ENCODE measurements at regions not wholly inside any gene's neighbourhood (a gene's known extent, or its start where the extent isn't known, plus 50 kb on each side); places are given as distances from the start of the nearest gene placed in this dataset.

- DNase-seq: peak; percentile 73
These were observed 95.6 kb upstream of the ZNF608 start for GRCh38 chr5:124841829-124842712.

DNA sequence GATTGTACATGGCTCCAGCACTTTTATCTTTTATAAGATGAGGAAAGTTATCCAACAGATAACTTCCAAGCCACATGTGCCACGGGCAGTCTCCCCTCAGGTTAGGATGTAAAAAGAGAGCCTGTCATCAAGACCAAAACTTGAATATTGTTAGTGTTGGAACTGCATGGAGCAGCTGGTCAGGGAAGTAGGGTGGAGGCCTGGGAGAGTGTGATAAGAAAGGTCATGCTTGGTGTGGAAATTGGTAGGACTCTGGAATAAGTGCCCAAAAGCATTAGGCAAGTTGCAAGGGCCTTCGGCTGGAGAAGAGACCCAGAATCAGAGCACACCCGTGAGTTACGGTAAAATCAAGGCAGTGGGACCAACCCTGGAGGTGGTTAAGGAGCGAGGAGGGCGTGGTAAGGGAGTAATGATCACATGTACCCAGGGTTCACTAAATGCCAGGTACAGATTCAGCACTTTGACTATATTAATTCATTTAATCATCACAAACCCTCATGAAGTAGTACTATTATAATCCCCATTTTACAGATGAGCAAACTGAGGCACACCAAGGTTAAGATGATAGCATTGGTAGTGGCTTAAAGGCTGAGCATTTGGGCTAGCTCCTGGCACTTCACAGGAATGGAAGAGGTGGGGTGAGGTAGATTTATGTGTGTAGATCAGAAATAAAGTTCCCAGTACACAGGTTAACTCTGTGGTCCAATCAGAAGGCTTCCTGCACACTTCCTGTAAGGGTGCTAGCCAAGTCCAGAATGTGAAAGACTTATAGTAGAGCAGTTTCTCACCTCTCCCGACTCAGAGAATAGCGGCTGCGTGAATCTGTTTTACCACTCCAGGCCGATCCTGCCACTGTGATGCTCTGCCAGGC is 96.5 kb upstream of the ZNF608 start:
- no peak for DNase-seq

- DNase-seq: no peak
These were observed 97.1 kb upstream of the ZNF608 start for GRCh38 chr5:124843596-124843899.

DNA sequence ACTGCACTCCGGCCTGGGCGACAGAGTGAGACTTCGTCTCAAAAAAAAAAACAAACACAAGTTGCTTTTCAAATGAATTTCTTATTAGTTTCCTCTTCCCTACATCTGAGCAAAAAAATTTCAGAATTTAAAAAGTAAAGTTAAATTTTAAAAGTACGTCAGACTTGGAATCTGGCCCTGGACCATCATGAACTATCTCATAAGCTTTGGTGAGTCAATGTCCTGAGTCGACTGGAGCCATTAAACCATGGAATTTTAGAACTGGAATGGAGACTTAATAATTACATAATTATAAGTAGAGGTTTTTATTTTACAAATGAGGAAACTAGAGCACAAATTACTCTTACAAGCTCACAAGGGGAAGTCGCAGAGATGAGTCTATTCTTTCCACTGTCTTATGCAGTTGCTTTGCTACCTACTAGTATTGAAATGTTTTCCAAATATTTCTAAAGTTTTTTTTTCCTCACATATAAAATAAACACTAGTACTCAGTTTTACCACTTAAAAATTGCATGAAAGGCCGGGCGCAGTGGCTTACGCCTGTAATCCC is 98.0 kb upstream of the ZNF608 start:
- DNase-seq: no peak

DNA sequence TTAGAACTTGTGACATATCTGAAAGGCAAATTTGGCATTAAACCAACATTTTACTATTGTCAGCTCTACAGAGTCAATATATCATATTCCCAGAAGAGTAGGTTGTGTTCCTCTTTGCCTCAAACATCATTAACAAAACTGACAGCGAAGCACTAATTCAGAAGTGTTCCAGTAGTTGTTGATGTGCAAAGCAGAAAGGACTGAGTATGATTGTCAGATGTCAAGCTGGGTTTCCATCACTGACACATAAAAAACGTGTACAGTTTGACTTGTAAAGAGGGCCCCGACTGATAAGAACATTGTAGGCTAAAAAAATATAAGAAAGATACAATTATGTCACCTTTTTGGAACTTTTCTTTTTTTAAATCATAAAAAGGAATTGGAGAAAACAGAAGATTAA is 101.5 kb upstream of the ZNF608 start:
- DNase-seq: no peak

DNA sequence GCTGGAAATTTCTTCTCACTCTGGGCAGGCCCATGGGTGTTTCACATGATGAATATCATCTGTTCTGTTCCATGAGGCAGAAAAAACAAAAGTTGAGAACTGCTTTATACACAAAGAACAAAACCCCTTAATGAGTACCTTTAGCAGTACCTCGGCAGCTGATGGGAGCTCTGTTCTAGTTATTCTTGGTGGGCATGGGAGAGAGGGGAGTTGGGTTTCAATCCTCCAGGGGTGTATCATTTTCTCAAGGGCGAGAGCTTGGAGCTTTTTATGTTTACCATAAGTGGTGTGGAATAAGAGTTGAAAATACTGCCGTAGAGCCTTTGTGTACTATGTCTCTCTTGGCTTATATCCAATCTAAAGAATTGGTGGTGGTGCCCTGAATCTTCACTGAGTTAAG is 103.3 kb upstream of the ZNF608 start:
- DNase-seq: no peak

GRCh38 chr5:124856726-124857125 is 110.3 kb upstream of the ZNF608 start:
- no peak for DNase-seq

DNA sequence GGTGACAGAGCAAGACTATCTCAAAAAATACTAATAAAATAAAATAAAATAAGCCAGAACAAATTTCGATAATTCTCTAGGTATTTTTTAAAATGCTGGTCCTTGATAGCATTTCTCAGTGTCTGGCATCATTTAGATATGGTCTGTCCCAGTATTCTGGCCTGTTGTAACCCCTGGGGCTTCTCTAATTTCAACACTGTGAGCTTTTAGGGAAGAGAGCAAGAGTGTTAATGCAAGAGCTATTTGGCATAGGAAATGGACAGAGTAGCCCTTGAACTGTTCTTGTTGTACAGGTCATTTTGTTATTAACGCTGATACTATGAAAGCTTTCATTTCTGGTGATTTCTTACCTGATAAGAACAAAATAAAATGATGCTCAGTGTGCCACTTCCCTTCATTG is 112.2 kb upstream of the ZNF608 start:
- DNase-seq: no peak

GRCh38 chr5:124859027-124859426 is 112.6 kb upstream of the ZNF608 start:
- DNase-seq: peak; percentile 71

DNA sequence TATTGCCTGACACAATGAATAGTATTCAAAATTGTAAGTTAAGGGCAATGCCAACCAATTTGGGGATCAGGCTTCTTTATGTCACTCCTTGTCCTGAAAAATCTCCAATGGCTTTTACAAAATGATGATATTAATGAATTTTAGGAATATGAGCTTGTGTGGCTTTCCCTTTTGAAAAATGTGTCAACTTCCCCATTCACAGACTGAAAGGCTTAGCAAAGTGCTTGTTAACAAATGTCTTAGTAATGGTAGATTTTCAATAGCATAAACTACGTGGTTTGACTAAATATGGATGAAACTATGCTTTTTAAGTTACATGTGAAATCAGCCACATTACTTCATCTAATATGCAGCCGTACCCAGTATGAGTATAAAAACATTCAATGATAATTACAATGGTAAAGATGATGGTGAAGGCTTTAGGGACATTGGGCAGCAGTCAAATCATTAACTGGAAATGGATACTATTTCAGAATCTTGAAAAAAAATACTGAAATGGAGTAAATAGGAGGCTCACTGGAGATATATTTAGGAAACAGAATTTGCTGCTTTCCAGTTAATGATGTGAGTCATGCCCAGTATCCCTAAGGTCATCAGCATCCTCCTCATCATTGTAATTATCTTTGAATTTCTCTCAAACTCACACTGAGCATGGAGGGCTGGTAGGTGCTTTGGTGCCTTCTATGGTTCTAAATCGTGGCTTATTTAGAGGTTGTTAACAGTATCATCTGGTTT is 113.3 kb upstream of the ZNF608 start:
- DNase-seq: no peak

DNA sequence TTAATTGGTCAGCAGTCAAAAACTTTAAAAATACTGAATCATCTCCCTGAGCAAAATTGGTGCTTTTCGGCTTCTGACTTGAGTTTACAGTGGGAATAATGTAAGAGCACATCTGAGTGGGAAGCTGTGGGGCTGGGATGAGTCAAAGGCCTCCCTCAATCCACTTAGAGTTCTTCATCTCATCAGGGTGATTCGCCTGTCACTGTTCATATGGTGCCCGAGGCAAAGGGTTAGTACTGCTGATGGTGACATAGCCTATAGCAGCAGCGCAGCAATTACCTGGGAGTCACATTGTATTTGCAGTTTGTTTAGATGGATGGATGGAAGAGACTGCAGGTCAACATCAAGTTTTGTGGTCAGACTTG is 113.8 kb upstream of the ZNF608 start:
- DNase-seq: no peak

DNA sequence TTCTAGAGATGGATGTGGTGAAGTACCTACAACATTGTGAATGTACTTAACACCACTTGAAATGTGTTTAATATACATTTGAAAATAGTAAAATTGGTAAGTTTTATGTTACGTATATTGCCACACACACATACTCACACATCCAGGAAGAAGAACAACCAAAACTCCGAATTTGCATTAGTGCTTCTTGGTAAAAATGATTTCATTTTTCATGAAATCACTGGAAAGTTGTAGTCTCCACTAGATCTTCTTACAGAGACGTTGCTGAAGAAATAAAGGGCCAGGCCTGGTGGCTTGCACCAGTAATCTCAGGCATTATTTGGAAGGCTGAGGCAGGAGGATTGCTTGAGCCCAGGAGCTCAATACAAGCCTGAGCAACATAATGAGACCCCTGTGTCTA is 118.6 kb upstream of the ZNF608 start:
- no peak for DNase-seq

DNA sequence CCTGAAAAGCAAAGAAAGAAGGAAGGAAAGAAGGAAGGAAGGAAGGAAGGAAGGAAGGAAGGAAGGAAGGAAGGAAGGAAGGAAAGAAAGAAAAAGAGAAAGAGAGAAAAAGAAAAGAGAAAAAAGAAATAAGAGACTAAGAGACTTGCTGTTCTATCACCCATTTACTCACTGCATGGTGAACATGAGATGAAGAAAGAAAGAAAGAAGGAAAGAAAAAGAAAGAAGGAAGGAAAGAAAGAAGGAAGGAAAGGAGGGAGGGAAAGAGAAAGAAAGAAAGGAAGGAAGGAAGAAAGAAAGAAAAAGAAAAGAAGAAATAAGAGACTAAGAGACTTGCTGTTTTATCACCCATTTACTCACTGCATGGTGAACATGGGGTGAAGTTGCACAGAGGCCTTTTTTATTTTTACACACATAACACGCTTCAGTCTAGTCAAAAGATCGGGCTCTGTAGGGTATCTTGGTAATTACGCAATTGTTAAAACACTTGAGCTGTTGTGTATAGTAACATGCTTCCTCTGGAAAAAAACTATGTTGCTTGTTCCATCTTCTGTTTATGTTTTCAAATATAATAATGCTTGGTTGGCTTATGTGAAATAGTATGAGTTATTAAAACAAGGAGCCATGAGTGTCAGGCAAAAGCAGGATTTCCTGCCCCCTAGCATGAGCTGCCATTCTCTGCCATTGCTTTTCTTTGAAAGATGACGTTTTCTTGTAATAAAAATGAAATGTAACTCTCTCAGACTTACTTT is 119.3 kb upstream of the ZNF608 start:
- peak; percentile 33 for DNase-seq

DNA sequence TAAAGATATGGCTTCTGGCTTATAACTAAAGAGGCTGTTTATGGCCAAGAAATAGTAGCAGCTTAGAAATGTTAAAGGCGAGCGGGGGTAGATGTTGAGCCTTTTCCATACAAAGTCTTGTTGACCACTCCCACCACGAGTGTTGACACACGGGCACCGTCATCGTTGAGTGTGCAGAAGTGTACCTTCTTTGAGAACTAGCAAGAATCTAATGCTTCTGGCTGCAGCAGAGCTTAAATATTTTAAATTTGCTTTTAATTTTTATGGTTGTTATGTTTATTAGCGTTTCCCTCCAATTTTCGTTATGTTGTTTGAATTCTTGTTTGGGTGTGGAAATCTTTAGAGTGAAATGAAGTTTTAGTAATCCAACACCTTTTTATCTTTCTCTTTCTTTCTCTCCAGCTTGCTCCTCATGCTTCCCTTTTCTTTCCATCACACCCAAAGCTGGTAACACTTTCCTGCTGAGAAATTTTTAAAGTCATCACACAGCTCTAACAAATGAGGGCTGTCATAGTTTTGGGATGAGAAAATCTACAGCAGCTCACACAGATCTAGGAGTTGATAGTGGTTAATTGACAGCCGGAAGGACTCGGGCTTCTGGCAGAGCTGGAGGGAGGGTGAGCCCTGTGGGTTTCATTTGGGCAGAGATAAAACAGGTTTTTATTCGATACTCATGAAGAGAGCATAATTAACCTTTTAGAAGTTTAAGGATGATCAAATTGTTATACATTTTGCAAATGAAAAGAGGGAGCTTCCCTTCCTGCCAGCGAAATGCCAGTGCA is 120.1 kb upstream of the ZNF608 start:
- peak; percentile 77 for DNase-seq

DNA sequence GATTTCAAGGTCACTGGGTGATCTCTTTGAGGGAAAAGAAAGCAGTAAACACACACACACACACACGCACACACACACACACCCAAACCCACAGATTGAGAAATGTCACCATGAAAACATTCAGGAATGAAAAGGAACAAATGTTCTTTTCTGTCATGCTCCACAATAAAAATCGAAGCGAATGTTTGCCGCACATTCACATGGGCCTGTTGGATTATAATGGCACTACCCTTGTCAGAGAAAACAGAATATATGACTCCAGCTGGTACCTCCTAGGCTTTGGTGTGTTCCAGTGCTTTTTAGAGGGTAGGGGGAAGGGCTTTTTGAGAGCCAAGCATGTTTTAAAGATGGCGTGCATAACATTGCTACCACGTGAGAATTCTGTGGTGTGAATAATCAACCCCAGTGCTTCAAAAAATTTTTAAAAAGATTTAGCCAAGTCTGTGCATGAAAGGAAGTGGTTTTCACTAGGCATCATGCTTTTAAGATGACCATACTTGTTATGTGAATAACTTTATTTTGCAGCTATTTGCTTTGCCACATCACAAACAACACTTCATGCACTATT is 120.8 kb upstream of the ZNF608 start:
- peak; percentile 97 for DNase-seq

GRCh38 chr5:124868676-124869075 is 122.2 kb upstream of the ZNF608 start:
- DNase-seq: peak; percentile 35

DNA sequence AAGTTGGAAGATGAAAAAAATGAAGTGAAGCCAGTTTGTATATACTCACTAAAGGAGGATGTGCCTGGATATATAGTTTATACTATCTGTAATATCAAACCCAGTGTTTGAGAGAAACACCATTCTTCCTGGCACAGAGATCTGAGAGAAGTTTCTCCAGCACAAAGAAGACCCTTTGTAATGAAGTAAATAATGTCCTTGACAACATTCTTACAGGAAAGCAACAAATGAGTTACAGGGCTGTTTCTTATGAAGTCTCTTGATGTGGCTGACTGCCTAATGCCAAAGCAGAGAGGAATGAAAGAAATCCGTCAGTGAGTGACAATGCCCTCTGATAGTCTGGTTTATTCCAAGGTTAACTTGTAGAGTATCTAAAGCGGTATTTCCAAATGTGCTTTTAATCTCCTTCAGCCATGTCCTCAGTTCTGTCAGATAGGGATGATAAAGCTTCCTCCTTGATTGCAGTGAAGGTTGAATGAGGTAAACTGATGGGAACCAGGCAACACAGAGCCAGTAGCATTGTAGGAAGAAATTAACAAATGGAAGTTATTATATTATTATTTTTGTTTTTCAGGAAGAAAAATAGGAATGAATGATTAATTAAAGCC is 123.1 kb upstream of the ZNF608 start:
- DNase-seq: no peak

DNA sequence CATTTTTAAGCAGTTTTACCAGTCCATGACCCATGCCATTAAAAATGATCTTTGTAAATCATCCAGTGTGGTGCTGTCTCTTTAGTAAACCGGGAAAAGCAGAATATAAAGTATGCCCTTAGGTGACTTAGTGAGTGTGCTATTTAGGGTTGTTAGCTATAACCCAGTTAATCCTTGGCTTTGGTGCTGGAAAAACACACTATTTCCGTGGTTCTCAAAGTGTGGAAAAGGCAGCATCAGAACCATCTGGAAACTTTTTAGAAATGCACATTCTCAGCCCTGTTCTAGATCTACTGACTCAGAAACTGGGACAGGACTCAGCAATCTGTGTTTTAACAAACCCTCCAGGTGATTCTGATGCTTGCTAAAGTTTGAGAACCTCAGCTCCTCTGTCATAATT is 123.6 kb upstream of the ZNF608 start:
- DNase-seq: no peak

DNA sequence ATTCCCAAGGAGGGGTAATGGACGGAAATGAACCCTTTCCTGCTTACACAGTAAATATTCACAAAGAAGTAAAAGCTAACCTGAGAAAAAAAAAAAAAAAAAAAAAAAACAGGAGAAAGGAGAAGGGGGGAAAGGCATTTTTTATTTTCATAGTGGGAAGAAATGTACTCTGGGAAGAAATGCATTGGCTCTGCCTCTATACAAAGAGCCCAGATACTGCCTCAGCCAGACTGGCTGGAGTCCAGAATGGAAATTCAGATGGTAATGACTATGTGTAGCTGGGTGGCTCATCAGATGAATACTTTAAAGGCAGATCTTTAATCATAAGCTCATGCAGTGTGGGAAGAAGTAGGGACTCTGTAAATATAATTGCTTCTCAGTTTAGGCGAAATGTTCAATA is 124.9 kb upstream of the ZNF608 start:
- DNase-seq: peak; percentile 84

GRCh38 chr5:124872086-124872485 is 125.6 kb upstream of the ZNF608 start:
- DNase-seq: no peak

GRCh38 chr5:124872615-124873014 is 126.2 kb upstream of the ZNF608 start:
- no peak for DNase-seq
